Body of pancreas (tissue), 4 donors: ENCODE measurements at regions not wholly inside any gene's neighbourhood (a gene's known extent, or its start where the extent isn't known, plus 50 kb on each side); places are given as distances from the start of the nearest gene placed in this dataset.
"Not testable (repeated sequence)": the region's sequence is repeated elsewhere in the genome, so short reads cannot be mapped to it uniquely, and the experiment has no call there.

ENCODE experiments used
- ATAC-seq: fragments of 150-250 bp; one replicate; pipeline ENCODE4 v1.9.1; 2016
- DNase-seq, 4 donors: peaks; one replicate each; pipeline ENCODE4 v3.0.0-alpha.2; 2019
- H3K27ac ChIP-seq, 4 donors: fragments of 200-600 bp; sonication (generic); 1 replicate in 3 of 4; 2 replicates in 1 of 4; pipeline versions ENCODE4 v1.5.1 to v1.6.1; 2016 to 2019; ENCODE audit warnings: mild to moderate bottlenecking in 1 of 4, mixed read lengths in 1 of 4, moderate library complexity in 1 of 4
- H3K27me3 ChIP-seq, 2 donors: fragments of 200-600 bp; sonication (generic); one replicate each; pipeline ENCODE4 v1.6.0; 2016; ENCODE audit warnings: mild to moderate bottlenecking in 1 of 2
- H3K36me3 ChIP-seq, 2 donors: fragments of 200-600 bp; sonication (generic); replicated peaks in 1 of 2; 2 replicates each; pipeline ENCODE4 v1.5.1; 2016; ENCODE audit warnings: low read depth in 2 of 2; ENCODE audit not compliant: insufficient read depth in 1 of 2
- H3K4me1 ChIP-seq: fragments of 200-600 bp; sonication (generic); one replicate; pipeline ENCODE4 v1.6.0; 2016
- H3K4me3 ChIP-seq, 2 donors: fragments of 200-600 bp; sonication (generic); 1 replicate in 1 of 2; 2 replicates in 1 of 2; pipeline ENCODE4 v1.5.1; 2016 to 2019
- H3K9me3 ChIP-seq, 3 donors: fragments of 200-600 bp; sonication (generic); 1 replicate in 2 of 3; 2 replicates in 1 of 3; pipeline ENCODE4 v1.5.1; 2016
- POLR2A ChIP-seq, 3 donors: fragments of 450-650 bp; IDR thresholded peaks; one replicate each; pipeline ENCODE4 v1.6.1; 2016; ENCODE audit warnings: antibody characterized with exemption in 3 of 3, mild to moderate bottlenecking in 2 of 3
- WGBS, 2 donors: methylation state at CpG; one replicate each; pipeline ENCODE4 v1.1.5; 2017; 5-methylcytosine and 5-hydroxymethylcytosine counted together
- intact Hi-C: fragments of 100-400 bp; cut with DNase I; formaldehyde crosslinking; loops from one replicate; pipeline ENCODE4 v1.15.1; 2023
- TF ChIP-seq, protein P1 (sequence below), 7 experiments: fragments of 450-650 bp in 4 of 7; fragments of 200-600 bp in 3 of 7; sonication (generic) in 3 of 7; IDR thresholded peaks; one replicate each; pipeline ENCODE4 v1.5.1; 2016 to 2019; ENCODE audit warnings: antibody characterized with exemption in 7 of 7

DNA sequence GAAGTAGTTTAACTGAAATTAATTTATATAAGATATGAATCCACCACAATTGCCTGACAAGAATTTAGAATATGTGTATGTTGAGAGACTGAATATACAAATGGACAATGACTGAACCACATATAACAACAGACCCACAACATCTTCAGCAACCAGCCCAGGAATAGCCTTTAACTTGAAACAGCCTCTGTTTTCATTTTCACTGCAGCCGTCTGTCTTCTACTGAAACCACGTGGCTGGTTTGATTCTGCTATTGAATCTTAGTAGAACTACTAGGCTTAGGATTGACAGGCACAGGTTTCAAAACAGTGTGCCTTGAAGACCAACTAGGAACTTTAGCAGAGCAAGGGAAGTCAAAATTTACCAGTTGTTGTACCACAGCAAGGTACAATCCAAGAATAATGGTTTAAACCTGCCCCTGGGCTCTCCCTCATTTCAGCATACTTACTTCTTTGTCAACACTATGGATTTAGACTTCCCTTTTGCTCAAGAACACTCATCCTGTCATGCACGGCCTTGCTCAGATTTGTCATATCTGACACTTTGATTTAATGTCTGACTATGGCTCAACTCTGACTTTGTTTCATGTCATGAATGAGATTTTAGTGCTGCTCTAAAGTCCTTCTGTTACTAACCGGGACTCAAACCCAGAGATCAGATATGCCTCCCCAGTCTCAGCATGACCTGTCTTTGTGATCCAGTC is 355.0 kb downstream of the KIF2B start:
- intact Hi-C loops: no loop called here
- no peaks in the 10 kb centered on the region for H3K9me3 ChIP-seq
- ATAC-seq (no peak), DNase-seq (no peak)
- no peaks in the 10 kb centered on the region for H3K4me1 ChIP-seq
- H3K27ac ChIP-seq: no peak overlapping the region
- H3K4me3 ChIP-seq: no peak overlapping the region
- no peaks in the 10 kb centered on the region for H3K27me3 ChIP-seq
- H3K36me3 ChIP-seq: no peaks in the 10 kb centered on the region
- WGBS, 2 donors: 75 to 90% methylated on average over 4 of the region's 4 CpGs
- TF ChIP-seq, protein P1, sequence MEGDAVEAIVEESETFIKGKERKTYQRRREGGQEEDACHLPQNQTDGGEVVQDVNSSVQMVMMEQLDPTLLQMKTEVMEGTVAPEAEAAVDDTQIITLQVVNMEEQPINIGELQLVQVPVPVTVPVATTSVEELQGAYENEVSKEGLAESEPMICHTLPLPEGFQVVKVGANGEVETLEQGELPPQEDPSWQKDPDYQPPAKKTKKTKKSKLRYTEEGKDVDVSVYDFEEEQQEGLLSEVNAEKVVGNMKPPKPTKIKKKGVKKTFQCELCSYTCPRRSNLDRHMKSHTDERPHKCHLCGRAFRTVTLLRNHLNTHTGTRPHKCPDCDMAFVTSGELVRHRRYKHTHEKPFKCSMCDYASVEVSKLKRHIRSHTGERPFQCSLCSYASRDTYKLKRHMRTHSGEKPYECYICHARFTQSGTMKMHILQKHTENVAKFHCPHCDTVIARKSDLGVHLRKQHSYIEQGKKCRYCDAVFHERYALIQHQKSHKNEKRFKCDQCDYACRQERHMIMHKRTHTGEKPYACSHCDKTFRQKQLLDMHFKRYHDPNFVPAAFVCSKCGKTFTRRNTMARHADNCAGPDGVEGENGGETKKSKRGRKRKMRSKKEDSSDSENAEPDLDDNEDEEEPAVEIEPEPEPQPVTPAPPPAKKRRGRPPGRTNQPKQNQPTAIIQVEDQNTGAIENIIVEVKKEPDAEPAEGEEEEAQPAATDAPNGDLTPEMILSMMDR (IDR thresholded peaks at IDR 0.05): no peak
- TF ChIP-seq POLR2A (IDR thresholded peaks at IDR 0.05): no peak

DNA sequence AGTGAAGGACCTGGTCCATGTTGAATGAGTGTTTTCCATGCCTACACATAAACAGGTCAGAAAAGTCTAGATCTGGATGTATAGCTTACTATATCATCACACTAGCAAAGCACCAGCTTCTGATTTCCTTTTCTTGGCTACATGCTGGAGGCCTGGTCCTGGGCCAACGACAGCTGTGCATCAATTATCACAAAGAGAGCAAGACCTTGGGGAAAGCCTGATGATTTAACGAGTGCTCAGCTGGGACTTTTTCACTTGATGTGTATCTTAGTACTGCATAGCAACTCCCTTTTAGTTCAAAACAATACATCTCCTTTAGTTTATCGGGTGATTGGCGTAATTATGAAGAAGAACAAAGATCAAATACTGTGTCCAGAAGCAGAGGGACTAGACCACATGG is 358.2 kb downstream of the KIF2B start:
- no peaks in the 10 kb centered on the region for H3K4me1 ChIP-seq
- intact Hi-C loops: no loop called here
- DNase-seq (no peak), ATAC-seq (no peak)
- H3K27me3 ChIP-seq: no peaks in the 10 kb centered on the region
- 37 to 41% methylated on average over 4 of the region's 4 CpGs for WGBS, 2 donors
- no peak overlapping the region for H3K4me3 ChIP-seq
- no peaks in the 10 kb centered on the region for H3K9me3 ChIP-seq
- no peak for TF ChIP-seq POLR2A (IDR thresholded peaks at IDR 0.05)
- TF ChIP-seq, protein P1 (IDR thresholded peaks at IDR 0.05): no peak
- H3K27ac ChIP-seq: no peak overlapping the region
- no peaks in the 10 kb centered on the region for H3K36me3 ChIP-seq

DNA sequence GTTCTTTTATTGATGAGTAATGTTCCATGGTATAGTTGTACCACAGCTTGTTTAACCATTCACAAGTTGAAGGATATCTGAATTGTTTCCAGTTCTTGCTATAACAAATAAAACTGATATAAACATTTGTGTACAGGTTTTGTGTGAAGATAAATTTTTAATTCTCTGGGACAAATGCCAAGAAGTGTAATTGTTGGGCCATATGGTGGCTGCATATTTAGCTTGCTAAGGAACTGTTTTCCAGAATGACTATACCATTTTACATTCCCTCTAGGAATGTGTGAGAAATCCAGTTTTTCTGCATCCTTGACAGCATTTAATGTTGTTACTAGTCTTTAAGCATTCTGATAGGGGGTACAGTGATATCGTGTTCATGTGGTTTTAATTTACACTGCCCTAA is 368.5 kb downstream of the KIF2B start:
- Histone ChIP-seq H3K9me3 (no peaks in the 10 kb centered on the region), H3K4me1 (no peaks in the 10 kb centered on the region), H3K27ac (no peak overlapping the region), H3K27me3 (no peaks in the 10 kb centered on the region), H3K4me3 (no peak overlapping the region), H3K36me3 (no peaks in the 10 kb centered on the region)
- no peak for ATAC-seq
- WGBS, 2 donors: 75 to 79% methylated on average over 1 of the region's 1 CpG
- DNase-seq: no peak
- TF ChIP-seq, protein P1 (IDR thresholded peaks at IDR 0.05): no peak
- no peak for TF ChIP-seq POLR2A (IDR thresholded peaks at IDR 0.05)
- intact Hi-C loops: no loop called here

DNA sequence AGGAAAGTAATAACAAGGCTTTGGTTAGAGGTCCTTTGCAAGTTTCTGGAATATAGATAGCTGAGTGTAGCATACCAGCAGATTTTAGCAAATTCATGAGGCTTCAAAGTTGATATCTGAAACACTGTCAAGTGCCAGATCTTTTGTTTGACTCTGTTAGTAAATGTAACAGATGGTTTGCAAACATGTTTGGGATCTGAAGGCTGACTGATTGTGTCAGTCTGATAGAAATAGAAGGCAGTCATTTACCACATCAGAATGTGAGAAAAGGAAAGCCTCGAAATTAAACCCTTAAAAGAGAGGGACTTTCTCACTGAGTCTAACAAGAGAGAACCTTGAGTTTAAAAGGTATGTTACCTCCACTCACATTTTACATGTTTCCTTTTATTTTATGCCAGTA is 371.5 kb downstream of the KIF2B start:
- intact Hi-C loops: no loop called here
- ATAC-seq (no peak), DNase-seq (no peak)
- WGBS, 2 donors: 22% methylated on average over 1 of the region's 1 CpG
- H3K4me3 ChIP-seq: no peak overlapping the region
- no peaks in the 10 kb centered on the region for H3K4me1 ChIP-seq
- H3K9me3 ChIP-seq: no peaks in the 10 kb centered on the region
- no peaks in the 10 kb centered on the region for H3K27me3 ChIP-seq
- H3K27ac ChIP-seq: no peak overlapping the region
- H3K36me3 ChIP-seq: no peaks in the 10 kb centered on the region
- TF ChIP-seq, protein P1 (IDR thresholded peaks at IDR 0.05): no peak
- no peak for TF ChIP-seq POLR2A (IDR thresholded peaks at IDR 0.05)

DNA sequence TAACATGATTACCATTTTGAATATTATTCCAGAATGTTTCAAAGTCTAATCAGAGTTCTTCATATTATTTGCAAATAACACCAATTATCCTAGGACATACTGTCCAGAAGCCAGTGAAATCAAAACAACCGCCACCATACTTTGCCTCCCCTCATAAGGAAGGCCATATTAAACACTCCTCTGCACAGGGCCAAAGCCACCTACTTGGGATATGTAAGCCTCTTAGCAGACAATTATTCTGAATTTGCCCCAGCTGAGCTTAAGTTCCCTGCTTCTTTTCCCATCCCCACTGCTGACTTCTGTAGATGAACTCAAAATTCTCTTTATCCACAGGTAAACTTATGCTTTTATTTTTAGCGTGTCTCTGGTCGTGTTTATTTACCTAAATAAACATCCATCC is 374.0 kb downstream of the KIF2B start:
- TF ChIP-seq, protein P1 (IDR thresholded peaks at IDR 0.05): no peak
- no peak for TF ChIP-seq POLR2A (IDR thresholded peaks at IDR 0.05)
- no peaks in the 10 kb centered on the region for H3K4me1 ChIP-seq
- H3K9me3 ChIP-seq: no peaks in the 10 kb centered on the region
- WGBS, 2 donors: 60 to 67% methylated on average over 3 of the region's 3 CpGs
- DNase-seq (no peak), ATAC-seq (no peak)
- no peak overlapping the region for H3K27ac ChIP-seq
- H3K36me3 ChIP-seq: no peaks in the 10 kb centered on the region
- H3K27me3 ChIP-seq: no peaks in the 10 kb centered on the region
- no peak overlapping the region for H3K4me3 ChIP-seq
- intact Hi-C loops: no loop called here

DNA sequence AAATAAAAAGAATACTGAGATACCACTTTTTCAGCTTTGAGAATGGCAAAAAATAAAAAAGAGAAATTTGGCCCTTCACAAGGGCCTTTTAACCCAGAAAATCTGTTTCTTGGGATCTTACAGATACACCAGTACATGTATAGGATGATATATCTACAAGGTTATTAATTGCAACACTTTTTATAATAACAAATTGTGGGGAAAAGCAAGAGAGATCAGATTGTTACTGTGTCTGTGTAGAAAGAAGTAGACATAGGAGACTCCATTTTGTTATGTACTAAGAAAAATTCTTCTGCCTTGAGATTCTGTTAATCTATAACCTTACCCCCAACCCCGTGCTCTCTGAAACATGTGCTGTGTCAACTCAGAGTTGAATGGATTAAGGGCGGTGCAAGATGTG is 378.7 kb downstream of the KIF2B start:
- H3K9me3 ChIP-seq, H3K4me3 ChIP-seq, DNase-seq, H3K36me3 ChIP-seq, H3K4me1 ChIP-seq, intact Hi-C loops, H3K27me3 ChIP-seq, ATAC-seq, H3K27ac ChIP-seq: not testable (repeated sequence)
- WGBS, 2 donors: 20% methylated on average over 1 of the region's 2 CpGs; no CpG with 5 or more reads in 1 of the 2 donors
